C4-2B (cell line): ENCODE measurements at regions not wholly inside any gene's neighbourhood (a gene's known extent, or its start where the extent isn't known, plus 50 kb on each side); places are given as distances from the start of the nearest gene placed in this dataset.

Experiments
- ZFX ChIP-seq: fragments of 450-650 bp; IDR thresholded peaks from 2 replicates; pipeline ENCODE4 v1.6.1; 2017
- TF ChIP-seq, protein P1 (sequence below): fragments of 450-650 bp; conservative IDR thresholded peaks from 2 replicates; pipeline ENCODE4 v1.5.1; 2017; ENCODE audit warnings: mild to moderate bottlenecking

DNA sequence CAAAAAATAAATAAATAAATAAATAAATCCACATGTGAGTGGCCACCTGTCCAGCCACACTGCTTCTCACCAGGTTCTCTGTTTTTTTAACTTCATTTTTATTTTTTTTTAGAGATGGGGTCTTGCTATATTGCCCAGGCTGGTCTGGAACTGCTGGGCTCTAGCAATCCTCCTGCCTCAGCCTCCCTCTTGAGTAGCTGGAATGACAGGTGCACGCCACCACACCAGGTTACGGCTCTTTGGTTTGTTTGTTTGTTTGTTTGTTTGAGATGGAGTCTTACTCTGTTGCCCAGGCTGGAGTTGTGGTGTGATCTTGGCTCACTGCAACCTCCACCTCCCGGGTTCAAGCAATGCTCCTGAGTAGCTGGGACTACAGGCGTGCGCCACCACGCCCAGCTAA is 94.5 kb upstream of the CACNA1A start:
- TF ChIP-seq, protein P1, sequence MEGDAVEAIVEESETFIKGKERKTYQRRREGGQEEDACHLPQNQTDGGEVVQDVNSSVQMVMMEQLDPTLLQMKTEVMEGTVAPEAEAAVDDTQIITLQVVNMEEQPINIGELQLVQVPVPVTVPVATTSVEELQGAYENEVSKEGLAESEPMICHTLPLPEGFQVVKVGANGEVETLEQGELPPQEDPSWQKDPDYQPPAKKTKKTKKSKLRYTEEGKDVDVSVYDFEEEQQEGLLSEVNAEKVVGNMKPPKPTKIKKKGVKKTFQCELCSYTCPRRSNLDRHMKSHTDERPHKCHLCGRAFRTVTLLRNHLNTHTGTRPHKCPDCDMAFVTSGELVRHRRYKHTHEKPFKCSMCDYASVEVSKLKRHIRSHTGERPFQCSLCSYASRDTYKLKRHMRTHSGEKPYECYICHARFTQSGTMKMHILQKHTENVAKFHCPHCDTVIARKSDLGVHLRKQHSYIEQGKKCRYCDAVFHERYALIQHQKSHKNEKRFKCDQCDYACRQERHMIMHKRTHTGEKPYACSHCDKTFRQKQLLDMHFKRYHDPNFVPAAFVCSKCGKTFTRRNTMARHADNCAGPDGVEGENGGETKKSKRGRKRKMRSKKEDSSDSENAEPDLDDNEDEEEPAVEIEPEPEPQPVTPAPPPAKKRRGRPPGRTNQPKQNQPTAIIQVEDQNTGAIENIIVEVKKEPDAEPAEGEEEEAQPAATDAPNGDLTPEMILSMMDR, result no peak
- TF ChIP-seq ZFX, result no peak
